Liver (tissue), 8 donors: ENCODE measurements at regions not wholly inside any gene's neighbourhood (a gene's known extent, or its start where the extent isn't known, plus 50 kb on each side); places are given as distances from the start of the nearest gene placed in this dataset.

ENCODE experiments used
- DNase-seq: peaks from one replicate; pipeline ENCODE4 v3.0.0-alpha.2; 2017; ENCODE audit warnings: low spot score
- H3K27ac ChIP-seq, 2 donors: one replicate each; pipeline ENCODE4 v1.7.0; 2013; ENCODE audit warnings: inconsistent platforms in 2 of 2, low read length in 2 of 2, control low read depth in 1 of 2, low read depth in 1 of 2, mild to moderate bottlenecking in 1 of 2
- H3K27me3 ChIP-seq, 4 donors: one replicate each; pipeline versions ENCODE4 v1.6.1 to v1.7.0; 2013; ENCODE audit warnings: low read length in 3 of 4, inconsistent platforms in 1 of 4, mild to moderate bottlenecking in 1 of 4, moderate library complexity in 1 of 4; ENCODE audit not compliant: control insufficient read depth in 4 of 4, insufficient read depth in 4 of 4
- H3K36me3 ChIP-seq, 4 donors: one replicate each; pipeline versions ENCODE4 v1.6.1 to v1.7.0; 2013; ENCODE audit warnings: low read length in 3 of 4, mild to moderate bottlenecking in 3 of 4, low read depth in 1 of 4, moderate library complexity in 1 of 4; ENCODE audit not compliant: control insufficient read depth in 4 of 4, insufficient read depth in 3 of 4
- H3K4me1 ChIP-seq, 4 donors: one replicate each; pipeline versions ENCODE4 v1.6.1 to v1.7.0; 2013; ENCODE audit warnings: low read length in 3 of 4, mild to moderate bottlenecking in 3 of 4, moderate library complexity in 1 of 4; ENCODE audit not compliant: control insufficient read depth in 4 of 4, insufficient read depth in 4 of 4
- H3K4me3 ChIP-seq, 3 donors: one replicate each; pipeline versions ENCODE4 v1.6.1 to v1.7.0; 2013; ENCODE audit warnings: low read length in 3 of 3, control low read depth in 1 of 3, low read depth in 1 of 3, mild to moderate bottlenecking in 1 of 3
- H3K9ac ChIP-seq, 2 donors: one replicate each; pipeline ENCODE4 v1.7.0; 2013; ENCODE audit warnings: low read length in 2 of 2, mild to moderate bottlenecking in 2 of 2, moderate library complexity in 2 of 2, control low read depth in 1 of 2, low read depth in 1 of 2
- H3K9me3 ChIP-seq, 4 donors: one replicate each; pipeline versions ENCODE4 v1.6.1 to v1.7.0; 2013; ENCODE audit warnings: low read length in 3 of 4; ENCODE audit not compliant: control insufficient read depth in 4 of 4
- FOXA1 ChIP-seq: IDR thresholded peaks from 2 replicates; pipeline ENCODE4 v1.6.1; 2016; ENCODE audit warnings: antibody characterized with exemption
- FOXA2 ChIP-seq: IDR thresholded peaks from 2 replicates; pipeline ENCODE4 v1.6.1; 2016; ENCODE audit warnings: antibody characterized with exemption
- GABPA ChIP-seq, 2 donors: IDR thresholded peaks in 1 of 2; conservative IDR thresholded peaks in 1 of 2; 2 replicates each; pipeline ENCODE4 v1.6.1; 2016; ENCODE audit warnings: antibody characterized with exemption in 2 of 2, mild to moderate bottlenecking in 1 of 2, moderate library complexity in 1 of 2
- JUND ChIP-seq, 2 donors: IDR thresholded peaks; 2 replicates each; pipeline ENCODE4 v1.6.1; 2016; ENCODE audit warnings: antibody characterized with exemption in 2 of 2
- NR2F2 ChIP-seq: IDR thresholded peaks from 2 replicates; pipeline ENCODE4 v1.6.1; 2016; ENCODE audit warnings: antibody characterized with exemption
- RXRA ChIP-seq, 2 donors: IDR thresholded peaks; 2 replicates each; pipeline ENCODE4 v1.6.1; 2017 to 2018; ENCODE audit warnings: antibody characterized with exemption in 2 of 2, mild to moderate bottlenecking in 1 of 2
- TAF1 ChIP-seq: conservative IDR thresholded peaks from 2 replicates; pipeline ENCODE4 v1.6.1; 2016; ENCODE audit warnings: antibody characterized with exemption, mild to moderate bottlenecking
- WGBS: extraction: QIAGEN DNeasy Blood & Tissue Kit; methylation state at CpG from one replicate; pipeline ENCODE4 v1.1.7; 2013; 5-methylcytosine and 5-hydroxymethylcytosine counted together
- TF ChIP-seq, protein P1 (sequence below): IDR thresholded peaks from 2 replicates; pipeline ENCODE4 v1.6.1; 2016; ENCODE audit warnings: antibody characterized with exemption
- TF ChIP-seq, protein P2 (sequence below): IDR thresholded peaks from 2 replicates; pipeline ENCODE4 v1.6.1; 2016; ENCODE audit warnings: antibody characterized with exemption
- TF ChIP-seq, protein P3 (sequence below): fragments of 150-350 bp; IDR thresholded peaks from 2 replicates; pipeline ENCODE4 v1.5.1; 2017; ENCODE audit warnings: improper control_type of control experiment, low read depth, low read length; ENCODE audit not compliant: missing input control
- TF ChIP-seq, protein P4 (sequence below): IDR thresholded peaks from 2 replicates; pipeline ENCODE4 v1.6.1; 2016; ENCODE audit warnings: antibody characterized with exemption
- donor health status: healthy.
- donor health status: healthy.
- donor health status: healthy.
- donor health status: healthy.
- donor health status: healthy.

DNA sequence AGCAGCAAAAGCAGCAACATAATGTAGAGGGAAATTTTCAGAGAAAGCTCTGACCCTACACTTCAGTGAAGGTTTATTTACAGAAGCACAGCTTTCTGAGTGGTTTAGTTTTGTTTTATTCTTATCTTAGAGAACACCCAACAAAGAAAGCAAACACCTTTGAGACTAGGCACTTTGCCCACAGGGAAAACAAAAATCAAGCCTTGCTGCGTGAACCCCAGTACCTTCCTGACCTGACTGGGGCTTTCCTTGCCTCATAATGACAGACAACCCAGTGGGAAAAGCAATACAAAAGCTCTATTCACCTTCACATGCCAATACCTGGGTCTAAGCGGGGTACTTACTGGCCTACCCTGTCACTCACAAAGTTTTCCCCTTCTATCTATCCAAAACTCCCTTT lies 189.8 kb downstream of the HINT1 start:
- TF ChIP-seq JUND (IDR thresholded peaks at IDR 0.05) (no peak), NR2F2 (no peak)
- TF ChIP-seq, protein P1, sequence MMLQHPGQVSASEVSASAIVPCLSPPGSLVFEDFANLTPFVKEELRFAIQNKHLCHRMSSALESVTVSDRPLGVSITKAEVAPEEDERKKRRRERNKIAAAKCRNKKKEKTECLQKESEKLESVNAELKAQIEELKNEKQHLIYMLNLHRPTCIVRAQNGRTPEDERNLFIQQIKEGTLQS: no peak
- TF ChIP-seq, protein P2, sequence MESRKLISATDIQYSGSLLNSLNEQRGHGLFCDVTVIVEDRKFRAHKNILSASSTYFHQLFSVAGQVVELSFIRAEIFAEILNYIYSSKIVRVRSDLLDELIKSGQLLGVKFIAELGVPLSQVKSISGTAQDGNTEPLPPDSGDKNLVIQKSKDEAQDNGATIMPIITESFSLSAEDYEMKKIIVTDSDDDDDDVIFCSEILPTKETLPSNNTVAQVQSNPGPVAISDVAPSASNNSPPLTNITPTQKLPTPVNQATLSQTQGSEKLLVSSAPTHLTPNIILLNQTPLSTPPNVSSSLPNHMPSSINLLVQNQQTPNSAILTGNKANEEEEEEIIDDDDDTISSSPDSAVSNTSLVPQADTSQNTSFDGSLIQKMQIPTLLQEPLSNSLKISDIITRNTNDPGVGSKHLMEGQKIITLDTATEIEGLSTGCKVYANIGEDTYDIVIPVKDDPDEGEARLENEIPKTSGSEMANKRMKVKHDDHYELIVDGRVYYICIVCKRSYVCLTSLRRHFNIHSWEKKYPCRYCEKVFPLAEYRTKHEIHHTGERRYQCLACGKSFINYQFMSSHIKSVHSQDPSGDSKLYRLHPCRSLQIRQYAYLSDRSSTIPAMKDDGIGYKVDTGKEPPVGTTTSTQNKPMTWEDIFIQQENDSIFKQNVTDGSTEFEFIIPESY: no peak
- H3K27me3 ChIP-seq: peaks cover 0 to 5% (median 0%) of the 10 kb centered on the region in 4 donors
- WGBS: 49% methylated on average over 2 of the region's 2 CpGs
- no peaks in the 10 kb centered on the region for H3K9me3 ChIP-seq
- no peak for DNase-seq
- no peak overlapping the region for H3K27ac ChIP-seq
- H3K4me1 ChIP-seq: no peaks in the 10 kb centered on the region
- no peaks in the 10 kb centered on the region for H3K36me3 ChIP-seq
- no peak overlapping the region for H3K9ac ChIP-seq
- no peak overlapping the region for H3K4me3 ChIP-seq

DNA sequence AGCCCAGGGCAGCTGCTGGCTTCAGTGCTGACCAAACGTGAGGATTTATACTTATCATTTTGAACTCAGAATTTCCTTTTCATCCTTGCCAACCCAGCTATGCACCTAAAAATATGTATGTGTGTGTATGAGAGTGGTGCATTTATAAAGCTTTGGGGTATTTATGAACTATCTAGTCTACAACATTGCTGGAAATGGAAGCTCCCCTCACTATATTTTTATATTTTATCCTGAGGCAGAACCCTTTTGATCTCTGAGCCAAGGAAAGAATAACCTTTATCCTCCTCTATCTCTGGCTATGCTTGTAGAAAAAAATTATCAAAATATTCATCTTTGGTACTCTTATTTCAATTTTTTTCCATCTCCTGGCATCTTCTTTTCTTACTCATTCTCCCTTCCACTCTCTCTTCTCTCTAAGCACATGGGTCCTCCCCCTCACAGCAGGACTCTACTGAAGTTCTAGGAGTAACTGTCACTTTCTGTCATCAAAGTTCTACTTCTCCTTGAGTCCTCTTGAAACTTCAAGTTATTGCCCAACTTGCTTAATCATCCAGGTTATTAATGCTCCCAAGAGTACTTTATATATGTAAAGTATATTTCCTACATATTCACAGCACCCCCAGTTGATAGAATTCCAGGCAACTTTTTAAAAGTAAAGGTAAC lies 190.9 kb downstream of the HINT1 start:
- no peaks in the 10 kb centered on the region for H3K4me1 ChIP-seq
- WGBS: 23% methylated on average over 1 of the region's 1 CpG
- peaks cover 0 to 5% (median 0%) of the 10 kb centered on the region in 4 donors for H3K27me3 ChIP-seq
- no peaks in the 10 kb centered on the region for H3K36me3 ChIP-seq
- no peak for DNase-seq
- no peak overlapping the region for H3K27ac ChIP-seq
- H3K4me3 ChIP-seq: no peak overlapping the region
- H3K9me3 ChIP-seq: no peaks in the 10 kb centered on the region
- no peak overlapping the region for H3K9ac ChIP-seq
- TF ChIP-seq, protein P1: no peak
- TF ChIP-seq, protein P3, sequence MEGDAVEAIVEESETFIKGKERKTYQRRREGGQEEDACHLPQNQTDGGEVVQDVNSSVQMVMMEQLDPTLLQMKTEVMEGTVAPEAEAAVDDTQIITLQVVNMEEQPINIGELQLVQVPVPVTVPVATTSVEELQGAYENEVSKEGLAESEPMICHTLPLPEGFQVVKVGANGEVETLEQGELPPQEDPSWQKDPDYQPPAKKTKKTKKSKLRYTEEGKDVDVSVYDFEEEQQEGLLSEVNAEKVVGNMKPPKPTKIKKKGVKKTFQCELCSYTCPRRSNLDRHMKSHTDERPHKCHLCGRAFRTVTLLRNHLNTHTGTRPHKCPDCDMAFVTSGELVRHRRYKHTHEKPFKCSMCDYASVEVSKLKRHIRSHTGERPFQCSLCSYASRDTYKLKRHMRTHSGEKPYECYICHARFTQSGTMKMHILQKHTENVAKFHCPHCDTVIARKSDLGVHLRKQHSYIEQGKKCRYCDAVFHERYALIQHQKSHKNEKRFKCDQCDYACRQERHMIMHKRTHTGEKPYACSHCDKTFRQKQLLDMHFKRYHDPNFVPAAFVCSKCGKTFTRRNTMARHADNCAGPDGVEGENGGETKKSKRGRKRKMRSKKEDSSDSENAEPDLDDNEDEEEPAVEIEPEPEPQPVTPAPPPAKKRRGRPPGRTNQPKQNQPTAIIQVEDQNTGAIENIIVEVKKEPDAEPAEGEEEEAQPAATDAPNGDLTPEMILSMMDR: no peak
- TF ChIP-seq TAF1: no peak
- TF ChIP-seq, protein P4, sequence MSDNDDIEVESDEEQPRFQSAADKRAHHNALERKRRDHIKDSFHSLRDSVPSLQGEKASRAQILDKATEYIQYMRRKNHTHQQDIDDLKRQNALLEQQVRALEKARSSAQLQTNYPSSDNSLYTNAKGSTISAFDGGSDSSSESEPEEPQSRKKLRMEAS: no peak
- no peak for TF ChIP-seq GABPA (IDR thresholded peaks at IDR 0.05 in 1 of 2, conservative IDR thresholded peaks at IDR 0.05 in 1 of 2)
- TF ChIP-seq FOXA1: no peak
- no peak for TF ChIP-seq FOXA2
- no peak for TF ChIP-seq NR2F2
- TF ChIP-seq, protein P2: no peak
- TF ChIP-seq RXRA (IDR thresholded peaks at IDR 0.05): no peak
